OCI-LY1 (cell line): ENCODE measurements at regions not wholly inside any gene's neighbourhood (a gene's known extent, or its start where the extent isn't known, plus 50 kb on each side); places are given as distances from the start of the nearest gene placed in this dataset.

Source experiments
- H2AFZ ChIP-seq: fragments of 200-600 bp; sonication (generic), shearing (Covaris generic); 2 replicates; pipeline ENCODE4 v1.6.0; 2014; ENCODE audit warnings: antibody characterized with exemption, mild to moderate bottlenecking, low read length
- H3F3A ChIP-seq: fragments of 200-600 bp; sonication (generic), shearing (Covaris generic); 2 replicates; pipeline ENCODE4 v1.6.0; 2014; ENCODE audit warnings: mild to moderate bottlenecking, antibody characterized with exemption, low read length, moderate library complexity; ENCODE audit not compliant: insufficient read depth
- H3K27ac ChIP-seq: fragments of 200-600 bp; sonication (generic); 2 replicates; pipeline ENCODE4 v1.5.1; 2014; ENCODE audit warnings: low read length, mixed run types, mild to moderate bottlenecking, low read depth; ENCODE audit not compliant: poor library complexity, severe bottlenecking
- H3K27me3 ChIP-seq: fragments of 200-600 bp; sonication (generic); 2 replicates; pipeline ENCODE4 v1.6.0; 2014; ENCODE audit warnings: antibody characterized with exemption, mild to moderate bottlenecking, low read length, moderate library complexity; ENCODE audit not compliant: insufficient read depth
- H3K36me3 ChIP-seq: fragments of 200-600 bp; sonication (generic); 2 replicates; pipeline ENCODE4 v1.6.1; 2014; ENCODE audit warnings: mild to moderate bottlenecking, antibody characterized with exemption, low read length, moderate library complexity, mixed read lengths; ENCODE audit not compliant: insufficient read depth
- H3K4me1 ChIP-seq: fragments of 200-600 bp; sonication (generic); 2 replicates; pipeline ENCODE4 v1.5.1; 2014; ENCODE audit warnings: mild to moderate bottlenecking, low read length, moderate library complexity; ENCODE audit not compliant: insufficient read depth, severe bottlenecking
- H3K4me2 ChIP-seq: fragments of 200-600 bp; sonication (generic), shearing (Covaris generic); 2 replicates; pipeline ENCODE4 v1.6.1; 2014; ENCODE audit warnings: low read length
- H3K4me3 ChIP-seq: fragments of 200-600 bp; sonication (generic); 2 replicates; pipeline ENCODE4 v1.5.1; 2014; ENCODE audit warnings: low read length, low read depth, mild to moderate bottlenecking, mixed read lengths; ENCODE audit not compliant: poor library complexity, severe bottlenecking
- H3K79me2 ChIP-seq: fragments of 200-600 bp; shearing (Covaris generic); 2 replicates; pipeline ENCODE4 v1.6.1; 2016; ENCODE audit warnings: mixed run types, low read length, mixed read lengths; ENCODE audit not compliant: insufficient read depth
- H3K9ac ChIP-seq: fragments of 200-600 bp; sonication (generic), shearing (Covaris generic); 2 replicates; pipeline ENCODE4 v1.6.1; 2014; ENCODE audit warnings: mild to moderate bottlenecking, low read length, mixed read lengths
- H3K9me2 ChIP-seq: fragments of 200-600 bp; sonication (generic), shearing (Covaris generic); 2 replicates; pipeline ENCODE4 v1.6.1; 2014; ENCODE audit warnings: low read depth, mild to moderate bottlenecking, low read length, mixed read lengths
- H3K9me3 ChIP-seq: fragments of 200-600 bp; shearing (Covaris generic); 2 replicates; pipeline ENCODE4 v1.6.1; 2014; ENCODE audit warnings: low read length, mixed read lengths
- H4K20me1 ChIP-seq: fragments of 200-600 bp; sonication (generic), shearing (Covaris generic); 2 replicates; pipeline ENCODE4 v1.6.0; 2016; ENCODE audit warnings: mild to moderate bottlenecking, low read length; ENCODE audit not compliant: insufficient read depth
- CTCF ChIP-seq: fragments of 200-600 bp; sonication (generic), shearing (Covaris generic); IDR thresholded peaks from 2 replicates; pipeline ENCODE4 v1.5.1; 2017; ENCODE audit warnings: mild to moderate bottlenecking, antibody characterized with exemption, low read length, moderate library complexity, mixed read lengths
- EZH2 ChIP-seq: fragments of 200-600 bp; sonication (generic), shearing (Covaris generic); IDR thresholded peaks from 2 replicates; pipeline ENCODE4 v1.8.0; 2017; ENCODE audit warnings: borderline replicate concordance, mixed run types, mild to moderate bottlenecking, antibody characterized with exemption, low read length, moderate library complexity, mixed read lengths

GRCh38 chr20:24406251-24406650 lies 63.2 kb upstream of the SYNDIG1 start:
- Histone ChIP-seq H3K9me2 (no peaks in the 10 kb centered on the region), H4K20me1 (no peaks in the 10 kb centered on the region), H3K36me3 (no peaks in the 10 kb centered on the region), H3F3A (no peaks in the 10 kb centered on the region), H2AFZ (no peak overlapping the region), H3K4me3 (no peak overlapping the region), H3K9ac (no peak overlapping the region), H3K27me3 (no peaks in the 10 kb centered on the region), H3K79me2 (no peaks in the 10 kb centered on the region), H3K9me3 (no peaks in the 10 kb centered on the region), H3K4me2 (no peak overlapping the region), H3K4me1 (no peaks in the 10 kb centered on the region), H3K27ac (no peak overlapping the region)
- TF ChIP-seq EZH2 (no peak), CTCF (no peak)

GRCh38 chr20:24405810-24406209 lies 63.6 kb upstream of the SYNDIG1 start:
- Histone ChIP-seq H2AFZ (no peak overlapping the region), H3K4me1 (no peaks in the 10 kb centered on the region), H3K27ac (no peak overlapping the region), H3K9ac (no peak overlapping the region), H3K9me2 (no peaks in the 10 kb centered on the region), H3K27me3 (no peaks in the 10 kb centered on the region), H4K20me1 (no peaks in the 10 kb centered on the region), H3K4me2 (no peak overlapping the region), H3K9me3 (no peaks in the 10 kb centered on the region), H3K36me3 (no peaks in the 10 kb centered on the region), H3K4me3 (no peak overlapping the region), H3F3A (no peaks in the 10 kb centered on the region), H3K79me2 (no peaks in the 10 kb centered on the region)
- TF ChIP-seq EZH2 (no peak), CTCF (no peak)

- no peak overlapping the region for H2AFZ ChIP-seq
- TF ChIP-seq CTCF (no peak), EZH2 (no peak)
- no peaks in the 10 kb centered on the region for H3K36me3 ChIP-seq
- no peak overlapping the region for H3K9ac ChIP-seq
- no peaks in the 10 kb centered on the region for H3K4me1 ChIP-seq
- H3K4me3 ChIP-seq = no peak overlapping the region
- H3K9me3 ChIP-seq = no peaks in the 10 kb centered on the region
- H3K27ac ChIP-seq = no peak overlapping the region
- H3K9me2 ChIP-seq = no peaks in the 10 kb centered on the region
- H4K20me1 ChIP-seq = no peaks in the 10 kb centered on the region
- H3K4me2 ChIP-seq = no peak overlapping the region
- no peaks in the 10 kb centered on the region for H3K27me3 ChIP-seq
- no peaks in the 10 kb centered on the region for H3F3A ChIP-seq
- no peaks in the 10 kb centered on the region for H3K79me2 ChIP-seq
Observed at GRCh38 chr20:24403406-24403805, 66.0 kb upstream of the SYNDIG1 start.
